Amniotic stem cell (primary cell): ENCODE measurements at regions not wholly inside any gene's neighbourhood (a gene's known extent, or its start where the extent isn't known, plus 50 kb on each side); places are given as distances from the start of the nearest gene placed in this dataset.
"Not testable (repeated sequence)": the region's sequence is repeated elsewhere in the genome, so short reads cannot be mapped to it uniquely, and the experiment has no call there.

ENCODE experiments used
- DNase-seq: peaks from one replicate; lab custom pipeline; 2025; lab: John Stamatoyannopoulos, UW

DNA sequence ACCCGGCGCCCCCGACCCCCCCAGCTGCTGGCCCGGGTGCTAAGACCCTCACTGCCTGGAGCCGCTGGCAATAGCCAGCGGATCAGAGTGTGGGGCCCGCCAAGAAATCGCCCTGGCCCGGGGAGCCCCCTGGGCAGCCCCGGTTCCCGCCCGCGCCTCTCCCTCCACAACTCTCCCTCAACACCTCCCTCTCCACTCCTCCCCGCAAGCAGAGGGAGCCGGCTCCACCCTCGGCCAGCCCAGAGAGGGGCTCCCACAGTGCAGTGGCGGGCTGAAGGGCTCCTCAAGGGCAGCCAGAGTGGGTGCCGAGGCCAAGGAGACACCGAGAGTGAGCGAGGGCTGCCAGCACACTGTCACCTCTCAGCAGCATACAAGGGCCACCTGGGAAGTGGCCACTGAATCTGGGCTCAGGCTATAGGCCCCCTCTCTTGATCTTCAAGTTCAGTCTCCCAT is 385.5 kb downstream of the SEC14L1 start:
- DNase-seq: no peak

DNA sequence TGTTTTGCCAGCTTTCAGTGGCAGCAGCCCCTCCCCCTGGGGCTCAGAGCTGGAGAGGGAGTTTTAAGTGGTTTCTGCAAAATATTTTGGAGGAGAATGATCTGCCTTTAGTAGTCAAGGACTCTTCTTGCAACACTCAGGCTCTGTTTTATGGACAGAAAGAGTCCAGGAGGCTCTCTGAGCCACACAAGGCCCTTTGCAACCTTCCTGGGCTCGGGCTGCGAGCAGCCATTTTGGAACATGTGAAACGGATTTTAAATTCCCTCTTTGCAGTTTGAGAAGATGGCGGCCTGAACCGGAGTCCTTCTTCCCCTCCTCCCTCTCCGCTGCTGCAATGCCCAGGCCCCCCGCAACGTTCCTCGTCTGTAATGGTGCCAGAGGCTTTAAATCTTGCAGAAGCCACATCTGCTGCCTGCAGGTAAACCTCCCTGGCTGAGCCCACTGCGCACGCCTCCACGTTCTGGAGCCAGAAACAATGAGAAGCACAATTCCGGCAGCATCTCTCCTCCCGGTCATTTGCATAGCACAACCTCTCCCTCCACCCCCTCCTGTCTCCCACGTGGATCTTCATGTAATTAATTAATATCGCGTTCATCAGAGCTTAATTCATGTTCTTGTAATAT is 386.1 kb downstream of the SEC14L1 start:
- DNase-seq: no peak

DNA sequence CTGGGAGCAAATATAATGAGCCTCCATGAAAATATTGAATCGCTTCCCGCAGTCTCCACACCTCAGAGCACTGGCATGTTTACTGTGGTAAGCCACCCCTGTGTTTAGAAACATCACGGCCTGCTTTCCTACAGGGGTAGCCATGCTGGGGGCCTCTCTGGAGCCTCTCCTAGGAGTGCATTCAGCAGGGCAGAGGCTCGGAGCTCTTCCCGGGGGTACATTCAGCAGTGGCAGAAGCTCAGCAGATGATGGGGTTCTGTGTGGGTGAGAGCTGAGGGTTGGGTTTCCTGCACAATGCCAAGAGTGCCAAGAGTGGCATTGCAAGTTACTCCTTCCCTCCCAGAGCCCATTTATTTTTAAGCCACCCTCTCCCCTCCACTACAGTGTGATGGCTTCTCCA is 386.6 kb downstream of the SEC14L1 start:
- no peak for DNase-seq

DNA sequence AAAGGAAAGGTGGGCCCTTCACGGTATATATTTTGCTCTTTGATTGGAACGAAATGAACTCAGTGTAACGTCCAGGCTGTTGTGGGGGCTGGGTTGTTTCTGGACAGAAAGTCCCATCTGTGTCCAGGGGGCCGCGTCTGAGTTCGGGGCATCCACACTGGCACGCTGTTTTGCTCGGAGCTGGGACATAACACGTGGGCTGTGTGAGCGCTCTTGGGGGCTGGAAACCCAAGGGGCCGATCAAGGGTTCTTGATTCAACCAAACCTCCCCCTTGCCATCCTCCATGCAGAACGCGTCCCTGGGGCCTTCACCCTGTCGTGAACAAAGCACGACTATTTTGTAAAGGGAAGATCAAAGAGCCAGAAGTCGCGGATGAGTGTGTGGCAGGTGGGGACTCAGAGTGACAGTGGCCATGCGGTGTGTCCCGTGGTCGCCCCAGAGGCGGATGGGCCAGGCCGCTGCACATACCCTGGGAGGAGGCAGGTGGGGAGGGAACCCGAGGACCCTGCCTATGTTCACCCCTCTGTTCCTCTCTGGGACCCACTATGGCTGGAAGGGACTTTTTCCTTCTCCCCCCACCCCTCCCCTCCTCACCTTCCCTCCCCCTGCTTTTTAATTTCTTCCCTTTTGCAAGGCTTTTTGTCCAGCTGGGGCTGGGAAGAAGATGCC is 387.2 kb downstream of the SEC14L1 start:
- DNase-seq: no peak

DNA sequence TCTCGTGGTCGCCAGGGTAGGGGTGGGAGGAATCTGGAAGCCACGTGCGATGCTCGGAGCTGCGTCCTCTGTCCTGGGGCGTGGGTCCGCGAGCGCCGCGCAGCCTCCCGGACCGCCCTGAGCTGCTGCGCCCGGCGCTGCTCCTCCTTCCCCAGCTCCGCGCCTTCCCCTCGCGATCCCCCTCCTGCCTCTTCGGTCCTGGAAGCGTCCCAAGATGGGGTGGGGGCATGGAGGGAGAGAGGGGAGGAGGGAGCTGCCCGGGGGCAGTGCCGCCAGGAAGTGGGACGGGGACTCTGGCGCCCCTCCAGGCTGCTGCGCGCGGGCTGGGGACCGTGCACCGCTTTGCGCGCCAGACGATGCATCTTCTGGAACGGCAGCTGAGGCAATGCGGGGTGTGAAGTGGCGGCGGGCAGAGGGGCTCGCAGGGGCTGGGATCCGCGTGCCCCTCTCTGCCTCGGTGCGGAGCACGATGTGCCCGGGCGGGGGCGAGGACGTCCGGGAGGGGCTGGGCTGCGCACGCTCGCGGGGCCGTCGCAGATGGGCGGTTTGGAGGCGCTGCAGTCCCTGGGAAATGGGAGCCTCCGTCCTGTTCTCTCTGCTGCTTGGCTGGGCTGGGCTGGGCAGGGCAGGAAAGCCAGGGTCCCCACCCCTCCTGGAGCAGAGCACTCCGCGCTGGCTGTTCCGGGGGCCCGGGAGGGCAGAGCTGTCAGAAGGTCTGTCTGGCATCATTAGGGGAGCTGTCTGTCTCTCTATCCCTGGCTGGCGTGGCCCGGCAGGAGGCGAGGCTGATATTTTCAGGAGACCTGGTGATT is 388.0 kb downstream of the SEC14L1 start:
- DNase-seq: no peak

DNA sequence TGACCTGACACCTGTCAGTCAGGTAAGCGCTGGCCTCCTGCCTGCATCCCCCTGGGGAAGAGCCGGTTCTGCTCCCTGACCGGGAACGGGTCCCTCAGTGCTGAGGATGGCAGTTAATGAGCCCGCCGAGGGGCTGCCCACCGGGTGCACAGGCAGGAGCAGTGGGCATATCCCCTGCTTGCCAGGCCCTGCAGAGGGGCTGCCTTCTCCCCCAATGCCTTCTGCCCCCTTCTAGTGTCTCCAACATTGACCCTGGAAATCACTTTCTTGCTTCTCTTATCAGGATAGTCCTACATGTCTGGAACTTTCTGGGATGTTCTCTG is 388.5 kb downstream of the SEC14L1 start:
- no peak for DNase-seq

DNA sequence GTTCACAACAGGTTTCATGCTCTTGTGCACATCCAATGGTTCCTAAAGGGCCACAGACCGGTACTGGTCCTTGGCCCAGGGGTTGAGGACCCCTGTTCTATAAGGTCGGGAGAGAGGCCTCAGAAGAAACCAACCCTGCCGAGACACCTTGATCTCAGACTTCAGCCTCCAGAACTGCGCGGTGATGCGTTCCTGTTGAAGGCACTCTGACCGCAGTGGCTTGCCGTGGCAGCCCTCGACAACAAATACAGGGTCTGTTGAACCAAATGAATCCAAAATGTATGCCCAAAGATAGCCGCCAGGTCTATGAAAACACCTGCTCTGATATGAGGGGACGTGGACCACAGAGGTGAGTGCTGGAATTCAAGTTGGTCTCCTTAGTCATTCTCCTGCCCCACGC is 389.8 kb downstream of the SEC14L1 start:
- DNase-seq: no peak

DNA sequence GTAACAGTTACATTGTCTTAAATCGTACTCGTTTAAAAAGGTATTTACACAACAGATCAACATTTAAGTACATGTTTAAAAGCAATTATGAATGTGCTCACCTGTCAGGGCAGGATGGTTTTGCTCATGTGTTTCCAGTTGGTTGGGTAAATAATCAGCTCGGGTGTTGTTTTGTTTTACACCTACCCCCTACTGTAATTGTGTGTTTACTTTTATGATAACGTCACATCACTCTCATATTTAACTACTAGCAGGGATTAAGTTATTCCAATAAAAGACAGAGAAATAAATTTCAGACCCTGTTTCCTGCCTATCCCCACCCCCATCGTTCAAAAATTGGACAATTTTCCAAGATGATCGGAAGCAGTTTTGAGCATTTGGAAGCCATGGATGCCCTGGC is 390.2 kb downstream of the SEC14L1 start:
- no peak for DNase-seq

DNA sequence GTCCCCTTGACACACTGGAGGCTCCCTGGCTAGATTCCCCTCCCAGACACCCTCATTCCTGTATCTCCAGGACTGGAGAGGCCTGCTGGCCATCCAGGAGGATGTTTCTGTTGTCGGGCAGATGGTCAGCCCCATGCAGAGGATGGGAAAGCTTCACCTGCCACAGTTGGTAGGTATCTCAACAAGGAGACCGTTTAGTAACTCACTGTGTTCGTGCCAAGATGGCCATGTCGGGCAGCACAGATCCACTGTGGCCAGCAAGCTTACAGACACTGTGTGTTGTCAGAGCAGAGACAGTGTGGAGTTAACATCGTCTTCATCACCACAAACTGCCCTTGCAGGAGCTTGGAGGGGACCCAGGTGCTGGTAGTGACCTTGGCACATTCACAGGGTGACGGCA is 390.9 kb downstream of the SEC14L1 start:
- no peak for DNase-seq

DNA sequence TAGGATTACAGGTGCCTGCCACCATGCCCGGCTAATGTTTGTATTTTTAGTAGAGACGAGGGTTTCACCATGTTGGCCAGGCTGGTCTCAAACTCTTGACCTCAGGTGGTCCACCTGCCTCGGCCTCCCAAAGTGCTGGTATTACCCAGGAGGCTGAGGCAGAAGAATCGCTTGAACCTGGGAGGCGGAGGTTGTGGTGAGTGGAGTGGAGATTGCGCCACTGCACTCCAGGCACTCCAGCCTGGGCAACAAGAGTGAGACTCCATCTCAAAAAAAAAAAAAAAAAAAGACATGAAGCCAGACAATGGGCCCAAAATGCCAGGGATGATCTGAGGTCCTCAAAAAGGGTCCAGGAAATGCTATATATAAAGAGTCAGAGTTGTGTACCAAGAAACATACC is 392.9 kb downstream of the SEC14L1 start:
- not testable (repeated sequence) for DNase-seq

DNA sequence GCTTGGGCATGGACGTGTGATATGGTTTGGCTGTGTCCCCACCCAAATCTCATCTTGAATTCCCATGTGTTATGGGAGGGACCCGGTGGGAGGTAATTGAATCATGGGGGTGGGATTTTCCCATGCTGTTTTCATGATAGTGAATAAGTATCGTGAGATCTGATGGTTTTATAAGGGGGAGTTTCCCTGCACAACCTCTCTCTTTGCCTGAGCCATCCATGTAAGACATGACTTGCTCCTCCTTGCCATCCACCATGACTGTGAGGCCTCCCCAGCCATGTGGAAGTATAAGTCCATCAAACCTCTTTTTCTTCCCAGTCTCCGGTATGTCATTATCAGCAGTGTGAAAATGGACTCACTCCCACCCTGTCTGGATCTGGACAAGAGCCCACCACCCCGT is 393.4 kb downstream of the SEC14L1 start:
- no peak for DNase-seq

DNA sequence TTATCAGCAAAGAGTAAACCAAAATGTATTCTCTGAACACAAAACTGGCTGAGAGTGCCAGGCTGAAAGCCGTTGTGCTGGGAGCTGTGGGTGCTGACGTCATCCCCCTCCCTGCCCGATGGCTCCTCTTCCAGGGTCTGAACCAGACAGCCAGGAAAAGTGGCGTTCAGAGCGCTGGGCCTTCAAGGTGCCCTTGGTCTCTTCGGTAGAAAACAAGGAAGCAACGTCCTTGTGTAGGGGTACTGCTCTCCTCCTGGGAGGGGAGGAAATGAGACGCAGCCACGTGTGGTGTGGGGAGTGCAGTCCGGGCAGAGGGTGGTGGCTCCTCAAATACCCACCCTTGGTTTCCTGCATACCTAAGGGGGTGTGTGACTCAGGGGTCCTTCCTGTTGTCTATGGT is 394.7 kb downstream of the SEC14L1 start:
- no peak for DNase-seq

DNA sequence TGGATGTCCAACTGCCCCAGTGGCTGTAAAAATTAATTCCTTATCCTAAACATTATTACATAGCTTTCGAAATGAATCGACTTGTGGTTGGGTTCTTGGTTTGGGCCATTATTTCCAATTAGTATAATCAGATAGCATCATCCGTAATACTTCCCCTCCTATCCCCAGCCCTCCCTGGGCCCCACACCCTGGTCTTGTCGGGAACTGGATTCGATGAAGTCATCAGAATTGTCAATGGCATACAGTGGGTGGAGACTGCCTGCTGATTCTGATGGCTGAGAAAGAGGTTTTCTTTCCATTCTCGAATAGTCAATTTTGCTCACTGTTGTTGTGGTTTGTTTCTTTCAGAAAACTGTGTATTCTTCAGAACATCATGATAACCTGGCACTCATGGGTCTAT is 395.1 kb downstream of the SEC14L1 start:
- DNase-seq: no peak

DNA sequence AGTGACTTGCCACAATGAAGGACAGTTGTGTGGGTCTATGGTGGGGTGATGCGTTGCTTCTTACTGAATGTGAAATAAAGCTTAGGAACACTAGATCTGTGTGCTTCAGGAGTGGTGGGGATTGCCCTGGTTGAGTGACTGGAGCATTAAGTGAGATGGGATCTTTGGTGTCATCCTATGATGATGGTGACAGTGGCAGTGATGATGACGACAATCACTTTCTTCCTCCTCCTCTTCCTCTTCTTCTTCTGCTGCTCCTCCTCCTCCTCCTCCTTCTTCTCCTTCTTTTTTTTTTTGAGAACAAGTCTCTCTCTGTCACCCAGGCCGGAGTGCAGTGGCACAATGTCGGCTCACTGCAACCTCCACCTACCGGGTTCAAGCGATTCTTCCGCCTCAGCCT is 396.8 kb downstream of the SEC14L1 start:
- no peak for DNase-seq

DNA sequence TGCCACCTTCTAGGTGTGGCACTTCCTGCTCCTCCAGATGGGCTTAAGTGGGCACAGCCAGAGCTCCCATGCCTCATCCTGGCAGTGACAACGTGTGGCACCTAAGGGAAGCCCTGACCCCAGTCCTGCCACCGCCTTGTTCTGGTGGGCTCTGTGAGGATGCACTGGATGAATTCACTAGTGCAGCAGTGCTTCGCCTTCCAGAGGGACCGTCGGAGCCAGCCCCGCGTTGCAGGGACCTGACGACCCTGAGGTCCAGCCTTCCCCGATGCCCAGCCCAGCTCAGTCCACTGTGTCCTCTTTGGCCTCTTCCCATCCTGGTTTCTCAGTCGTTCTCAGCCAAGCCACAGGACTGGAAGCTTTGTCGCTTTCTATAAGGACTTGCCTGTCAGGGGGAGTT is 399.8 kb downstream of the SEC14L1 start:
- no peak for DNase-seq

DNA sequence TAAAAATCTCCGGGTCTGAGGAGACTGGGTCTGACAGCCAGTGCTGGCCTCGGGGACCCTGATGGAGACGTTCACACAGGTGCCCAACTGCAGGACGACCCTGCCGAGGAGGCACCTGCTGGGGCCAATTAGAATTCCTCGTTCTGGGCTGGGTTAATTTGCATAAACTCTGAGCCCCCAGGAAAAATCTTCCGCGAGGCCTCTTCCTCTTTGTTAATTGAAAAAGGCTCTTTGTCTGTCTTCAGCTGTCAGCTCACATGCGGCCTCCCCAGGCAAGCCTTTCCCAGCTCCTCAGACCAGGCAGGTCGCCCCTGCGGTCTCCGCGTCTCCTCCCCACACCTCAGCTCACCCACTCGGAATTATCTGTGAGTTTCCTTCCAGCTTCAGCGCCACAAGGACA is 400.2 kb downstream of the SEC14L1 start:
- DNase-seq: no peak

DNA sequence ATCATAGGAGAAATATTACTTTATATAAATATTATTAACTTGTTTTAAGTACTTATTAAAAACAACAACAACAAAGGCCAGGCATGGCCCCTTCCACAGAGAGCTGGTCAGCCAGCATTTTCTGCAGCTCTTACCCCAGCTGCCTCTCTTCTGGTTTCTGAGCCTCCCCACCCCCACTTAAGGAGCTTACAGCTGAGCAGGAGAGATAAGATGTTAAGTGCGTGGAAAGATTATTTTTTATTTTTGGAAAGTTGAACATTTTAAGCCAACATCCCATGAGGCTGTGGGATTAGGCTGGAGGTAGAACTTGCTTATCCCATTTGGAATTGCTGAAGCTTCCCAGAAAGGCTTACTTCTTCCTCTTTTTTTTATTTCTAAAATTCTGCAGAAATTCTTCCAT is 401.2 kb downstream of the SEC14L1 start:
- no peak for DNase-seq

DNA sequence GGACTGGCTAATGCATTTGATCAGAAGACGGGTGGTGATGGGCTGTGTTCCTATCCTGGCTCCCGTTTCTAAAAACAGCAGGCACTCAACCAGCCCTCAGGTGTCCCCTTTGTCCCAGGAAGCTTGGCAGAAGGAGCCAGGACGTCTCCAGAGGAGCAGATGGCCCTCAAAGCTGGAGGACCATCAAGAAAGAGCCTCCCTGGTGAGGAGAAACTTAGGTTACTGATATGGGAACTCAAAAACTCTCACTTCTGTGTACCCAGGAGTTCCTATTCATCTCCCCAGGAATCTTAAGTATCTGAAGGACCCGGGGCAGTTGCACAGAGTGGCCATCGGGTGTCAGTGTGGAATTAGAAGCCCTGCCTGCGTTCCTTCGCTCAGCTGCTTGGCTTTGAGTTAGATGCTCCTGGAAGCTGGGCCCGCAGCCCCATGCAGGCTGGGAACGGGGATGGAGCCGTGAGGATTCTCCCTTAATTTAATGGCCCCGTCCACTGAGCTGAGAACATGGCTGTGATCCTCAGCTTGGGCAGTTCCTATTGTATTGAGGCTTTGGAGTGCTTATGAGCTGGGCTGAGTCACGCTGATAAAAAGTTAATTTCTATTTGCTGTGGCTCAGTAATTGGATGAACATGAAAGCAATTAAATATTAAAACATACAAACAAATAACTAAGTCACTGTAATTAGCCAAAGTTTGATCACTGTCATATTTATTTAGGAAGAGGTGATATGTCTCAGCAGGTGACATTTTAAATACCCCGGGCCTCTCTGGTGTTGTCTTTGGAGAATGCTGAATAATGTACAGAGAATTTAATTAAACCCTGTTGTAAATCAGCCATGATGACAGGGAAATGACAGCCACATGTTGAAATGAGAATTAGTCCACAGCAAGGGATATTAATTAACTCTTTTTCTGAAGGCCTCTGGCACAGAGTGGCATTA is 402.1 kb downstream of the SEC14L1 start:
- DNase-seq: peak; percentile 74

DNA sequence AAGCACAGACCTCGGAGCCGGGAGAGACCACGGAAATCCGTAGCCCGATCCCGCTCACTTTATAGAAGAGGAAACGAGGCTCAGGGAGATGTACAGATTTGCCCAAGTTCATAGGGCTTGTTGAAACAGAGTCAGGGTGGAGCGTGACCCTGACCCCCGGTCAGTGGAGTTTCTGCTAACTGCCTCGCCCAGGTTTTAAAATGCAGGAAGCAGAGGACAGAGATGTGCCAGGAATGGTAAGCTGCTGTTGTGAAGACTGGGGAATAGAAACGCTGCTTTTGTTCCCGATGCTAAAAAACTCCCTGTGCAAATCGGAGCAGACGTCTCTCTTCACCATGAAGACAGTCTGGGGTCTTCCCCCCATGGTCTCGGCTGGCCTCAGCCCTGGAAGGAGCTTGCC is 403.0 kb downstream of the SEC14L1 start:
- DNase-seq: no peak

DNA sequence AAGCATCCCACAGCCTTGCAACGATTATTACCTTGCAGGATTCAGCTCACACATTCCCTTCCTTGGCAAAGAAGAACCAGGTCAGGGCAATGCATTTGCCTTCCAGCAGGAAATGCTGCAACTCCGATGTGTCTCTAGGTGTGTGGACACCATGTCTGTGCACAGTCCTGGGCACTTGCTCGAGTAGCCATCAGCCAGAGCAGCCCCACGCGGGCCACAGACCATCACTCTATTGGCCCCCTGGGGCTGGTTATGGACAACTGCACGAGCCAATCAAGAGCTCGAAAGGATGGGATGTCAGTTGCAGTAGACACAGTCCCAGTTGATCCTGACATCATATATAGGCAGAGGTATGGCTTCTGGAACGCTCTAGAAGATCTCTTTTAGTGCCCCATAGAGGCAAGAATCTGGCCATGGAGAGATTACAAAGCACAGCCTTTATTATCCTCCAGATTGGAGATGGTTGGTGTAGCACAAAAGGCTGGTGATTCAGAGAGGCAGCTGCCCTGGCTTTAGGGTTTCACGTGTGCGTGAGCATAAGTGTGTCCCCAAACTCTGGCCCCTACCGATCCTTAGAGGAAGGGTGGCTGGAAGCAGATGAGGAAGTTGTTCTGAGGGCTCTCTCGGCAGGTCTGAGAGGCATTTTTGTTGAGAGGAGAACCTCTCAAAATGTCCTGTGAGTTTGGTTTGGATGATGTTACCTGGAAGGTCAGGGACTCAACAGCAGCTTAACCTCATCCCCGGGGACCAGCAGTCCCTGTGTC is 403.8 kb downstream of the SEC14L1 start:
- DNase-seq: no peak

DNA sequence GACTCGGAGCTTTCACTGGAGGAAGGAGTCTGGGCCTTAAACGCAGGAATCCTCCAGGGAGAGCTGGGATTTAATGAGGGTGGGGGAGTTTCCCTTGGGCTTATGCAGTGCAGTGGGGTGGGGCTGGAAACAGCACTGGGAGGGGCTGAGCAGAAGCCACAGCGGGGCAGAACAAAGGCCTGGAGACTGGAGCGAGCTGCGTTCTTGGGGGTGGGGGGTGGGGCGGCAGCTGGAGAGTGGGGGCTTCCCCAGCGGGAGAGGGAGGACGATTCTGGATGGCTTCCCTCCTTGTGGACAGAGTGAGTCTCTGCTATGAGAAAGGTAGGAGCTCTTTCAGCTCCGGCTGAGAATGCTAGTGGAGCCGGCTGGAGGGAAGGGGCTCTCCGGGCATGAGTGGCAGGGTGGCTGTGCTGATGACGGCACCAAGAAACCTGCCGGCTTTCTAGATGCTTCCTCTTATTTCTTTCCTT is 406.0 kb downstream of the SEC14L1 start:
- no peak for DNase-seq
